DND-41 (cell line): ENCODE measurements at regions not wholly inside any gene's neighbourhood (a gene's known extent, or its start where the extent isn't known, plus 50 kb on each side); places are given as distances from the start of the nearest gene placed in this dataset.

ENCODE experiments used
- ATAC-seq: fragments of 200-7000 bp; cut with Tn5 transposase; 3 replicates; pipeline ENCODE4 v1.9.1; 2021; ENCODE audit warnings: low read depth; ENCODE audit not compliant: insufficient read depth
- DNase-seq: peaks from one replicate; pipeline ENCODE4 v3.0.0-alpha.2; 2020
- H2AFZ ChIP-seq: 2 replicates; pipeline ENCODE4 v1.6.0; 2012; ENCODE audit warnings: low read depth, low read length
- H3K27ac ChIP-seq: 2 replicates; pipeline ENCODE4 v1.5.1; 2012; ENCODE audit warnings: low read length, inconsistent platforms
- H3K27me3 ChIP-seq: fragments of 200-600 bp; sonication (generic); 2 replicates; pipeline ENCODE4 v1.6.0; 2012; ENCODE audit warnings: low read length, mild to moderate bottlenecking, inconsistent platforms; ENCODE audit not compliant: insufficient read depth, poor library complexity
- H3K36me3 ChIP-seq: 2 replicates; pipeline ENCODE4 v1.5.1; 2012; ENCODE audit warnings: low read length, inconsistent platforms; ENCODE audit not compliant: insufficient read depth
- H3K4me1 ChIP-seq: 2 replicates; pipeline ENCODE4 v1.5.1; 2012; ENCODE audit warnings: mild to moderate bottlenecking, low read length; ENCODE audit not compliant: insufficient read depth
- H3K4me2 ChIP-seq: 2 replicates; pipeline ENCODE4 v1.6.0; 2012; ENCODE audit warnings: mild to moderate bottlenecking, moderate library complexity, low read length, inconsistent platforms; ENCODE audit not compliant: insufficient read depth
- H3K4me3 ChIP-seq, 2 experiments: fragments of 200-600 bp in 1 of 2; shearing (Covaris generic) in 1 of 2; 2 replicates each; pipeline ENCODE4 v1.5.1; 2012 to 2016; ENCODE audit warnings: inconsistent platforms in 2 of 2, low read length in 2 of 2, mild to moderate bottlenecking in 2 of 2, low read depth in 1 of 2, moderate library complexity in 1 of 2
- H3K79me2 ChIP-seq: 2 replicates; pipeline ENCODE4 v1.6.0; 2012; ENCODE audit warnings: low read length, inconsistent platforms; ENCODE audit not compliant: insufficient read depth
- H3K9ac ChIP-seq: 2 replicates; pipeline ENCODE4 v1.6.0; 2012; ENCODE audit warnings: low read depth, mild to moderate bottlenecking, inconsistent platforms, low read length, moderate library complexity
- H3K9me3 ChIP-seq: 2 replicates; pipeline ENCODE4 v1.5.1; 2012; ENCODE audit warnings: low read length, moderate library complexity, mild to moderate bottlenecking, inconsistent platforms; ENCODE audit not compliant: insufficient read depth, severe bottlenecking
- H4K20me1 ChIP-seq: 2 replicates; pipeline ENCODE4 v1.6.0; 2012; ENCODE audit warnings: low read length; ENCODE audit not compliant: insufficient read depth
- CTCF ChIP-seq: IDR thresholded peaks from 2 replicates; pipeline ENCODE4 v1.5.1; 2012; ENCODE audit warnings: borderline replicate concordance, low read length, moderate library complexity, mild to moderate bottlenecking; ENCODE audit not compliant: poor library complexity, severe bottlenecking; ENCODE audit errors: extremely low read depth
- EZH2 ChIP-seq: IDR thresholded peaks from 3 replicates; pipeline ENCODE4 v1.6.1; 2012; ENCODE audit warnings: borderline replicate concordance, low read depth, mild to moderate bottlenecking, moderate library complexity, low read length, inconsistent platforms; ENCODE audit not compliant: severe bottlenecking

GRCh38 chr1:70892140-70892539 lies 155.5 kb downstream of the PTGER3 start:
- no peaks in the 10 kb centered on the region for H4K20me1 ChIP-seq
- no peaks in the 10 kb centered on the region for H3K36me3 ChIP-seq
- H3K4me1 ChIP-seq = no peaks in the 10 kb centered on the region
- no peak overlapping the region for H3K4me3 ChIP-seq
- H3K79me2 ChIP-seq = no peaks in the 10 kb centered on the region
- H2AFZ ChIP-seq = no peak overlapping the region
- no peak overlapping the region for H3K4me2 ChIP-seq
- no peak overlapping the region for H3K27ac ChIP-seq
- H3K9ac ChIP-seq = no peak overlapping the region
- H3K9me3 ChIP-seq = no peaks in the 10 kb centered on the region
- ATAC-seq = no peak
- DNase-seq = no peak
- TF ChIP-seq CTCF (no peak), EZH2 (no peak)
- H3K27me3 ChIP-seq = no peaks in the 10 kb centered on the region

GRCh38 chr1:70892930-70893329 lies 154.7 kb downstream of the PTGER3 start:
- Histone ChIP-seq H3K4me3 (no peak overlapping the region), H3K27me3 (no peaks in the 10 kb centered on the region), H2AFZ (no peak overlapping the region), H3K4me1 (no peaks in the 10 kb centered on the region), H3K27ac (no peak overlapping the region), H3K9me3 (no peaks in the 10 kb centered on the region), H4K20me1 (no peaks in the 10 kb centered on the region), H3K4me2 (no peak overlapping the region), H3K36me3 (no peaks in the 10 kb centered on the region), H3K9ac (no peak overlapping the region), H3K79me2 (no peaks in the 10 kb centered on the region)
- no peak for ATAC-seq
- DNase-seq = no peak
- TF ChIP-seq EZH2 (no peak), CTCF (no peak)

DNA sequence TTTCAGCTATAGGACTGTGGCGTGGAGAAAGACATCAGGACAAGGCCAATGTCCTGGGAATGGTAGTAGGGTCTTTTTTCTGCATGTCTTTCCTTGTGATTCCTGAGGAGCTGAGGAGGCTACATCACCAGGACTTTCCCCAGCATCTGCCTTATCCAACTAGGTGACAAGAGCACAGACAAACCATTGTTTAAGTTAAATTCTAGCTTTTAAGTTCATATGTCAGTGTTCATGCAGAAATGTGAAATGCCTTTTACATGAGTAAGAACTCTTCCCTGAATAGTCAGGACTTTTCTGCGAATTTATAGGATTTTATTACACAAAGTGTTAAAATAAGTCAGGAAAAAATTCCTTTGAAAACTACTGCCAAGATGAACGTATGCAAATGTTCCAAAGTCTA lies 154.2 kb downstream of the PTGER3 start:
- H3K27ac ChIP-seq = no peak overlapping the region
- no peaks in the 10 kb centered on the region for H3K79me2 ChIP-seq
- no peak overlapping the region for H2AFZ ChIP-seq
- H3K27me3 ChIP-seq = no peaks in the 10 kb centered on the region
- H4K20me1 ChIP-seq = no peaks in the 10 kb centered on the region
- no peak overlapping the region for H3K9ac ChIP-seq
- no peak for DNase-seq
- no peaks in the 10 kb centered on the region for H3K36me3 ChIP-seq
- no peaks in the 10 kb centered on the region for H3K4me1 ChIP-seq
- H3K4me2 ChIP-seq = no peak overlapping the region
- no peaks in the 10 kb centered on the region for H3K9me3 ChIP-seq
- H3K4me3 ChIP-seq = no peak overlapping the region
- TF ChIP-seq CTCF = no peak
- no peak for TF ChIP-seq EZH2
- ATAC-seq = no peak

DNA sequence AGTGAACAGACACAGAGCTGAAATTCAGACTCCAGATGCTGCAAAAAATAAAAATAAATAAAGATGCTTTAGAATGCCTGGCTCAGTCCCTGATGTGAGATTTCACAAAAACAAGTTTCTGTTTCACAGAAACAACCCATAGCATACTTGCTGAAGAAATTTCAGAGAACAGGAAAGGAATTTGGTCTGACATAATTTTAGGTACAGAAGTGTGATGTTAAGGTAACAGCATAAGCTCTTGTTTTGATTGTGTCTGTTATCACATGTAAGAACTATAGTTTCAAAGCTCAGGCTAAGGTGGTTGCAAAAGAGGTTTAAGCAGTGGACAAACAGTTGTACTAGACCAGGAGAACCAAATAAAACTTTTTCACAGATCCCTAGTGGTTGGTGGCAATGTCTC lies 152.1 kb downstream of the PTGER3 start:
- H3K4me2 ChIP-seq = no peak overlapping the region
- H3K9ac ChIP-seq = no peak overlapping the region
- no peak overlapping the region for H3K27ac ChIP-seq
- no peaks in the 10 kb centered on the region for H3K27me3 ChIP-seq
- ATAC-seq (no peak), DNase-seq (no peak)
- H3K79me2 ChIP-seq = no peaks in the 10 kb centered on the region
- no peaks in the 10 kb centered on the region for H4K20me1 ChIP-seq
- no peaks in the 10 kb centered on the region for H3K36me3 ChIP-seq
- TF ChIP-seq CTCF (no peak), EZH2 (no peak)
- no peaks in the 10 kb centered on the region for H3K4me1 ChIP-seq
- H3K4me3 ChIP-seq = no peak overlapping the region
- no peaks in the 10 kb centered on the region for H3K9me3 ChIP-seq
- H2AFZ ChIP-seq = no peak overlapping the region
